GM12872 (cell line): ENCODE measurements at regions not wholly inside any gene's neighbourhood (a gene's known extent, or its start where the extent isn't known, plus 50 kb on each side); places are given as distances from the start of the nearest gene placed in this dataset.

Experiments
- TF ChIP-seq, protein P1 (sequence below): IDR thresholded peaks from 3 replicates; pipeline ENCODE4 v1.5.1; 2011; ENCODE audit warnings: low read depth, mild to moderate bottlenecking, low read length, moderate library complexity; ENCODE audit not compliant: insufficient read depth

DNA sequence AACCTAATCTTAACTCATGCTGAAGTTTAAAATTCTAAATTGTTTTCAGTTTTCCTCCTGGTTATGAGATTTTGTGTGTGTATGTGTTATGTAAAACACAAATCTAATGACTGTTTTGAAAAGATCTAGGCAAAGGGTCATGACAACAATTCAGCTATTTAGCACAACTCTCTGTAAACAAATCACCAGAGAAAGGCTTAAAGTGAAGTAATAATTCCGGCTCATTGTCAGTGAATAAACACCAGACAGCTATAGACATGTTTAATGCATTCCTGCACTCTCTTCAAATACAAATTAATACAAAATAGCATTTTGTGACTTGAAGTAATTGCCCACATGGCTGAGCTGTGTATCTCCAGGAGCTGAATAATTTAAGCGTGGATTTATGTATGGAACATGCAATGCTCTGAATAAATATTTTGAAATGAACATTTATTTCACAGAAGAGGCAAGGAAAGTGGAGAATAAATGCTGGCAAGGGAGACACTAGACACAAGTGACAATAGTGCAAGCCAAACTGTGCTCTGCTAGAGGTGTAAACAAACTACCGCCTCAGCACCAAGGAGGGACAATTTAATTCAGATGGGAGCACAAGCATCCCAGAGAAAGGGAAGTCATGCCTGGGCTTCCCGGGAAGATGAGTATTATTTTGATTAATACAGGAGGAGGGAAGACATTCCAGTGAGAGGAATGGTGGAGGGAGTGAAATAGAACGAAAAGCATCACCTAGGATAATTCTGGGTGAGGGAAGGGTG lies 133.6 kb upstream of the XPO1 start:
- TF ChIP-seq, protein P1, sequence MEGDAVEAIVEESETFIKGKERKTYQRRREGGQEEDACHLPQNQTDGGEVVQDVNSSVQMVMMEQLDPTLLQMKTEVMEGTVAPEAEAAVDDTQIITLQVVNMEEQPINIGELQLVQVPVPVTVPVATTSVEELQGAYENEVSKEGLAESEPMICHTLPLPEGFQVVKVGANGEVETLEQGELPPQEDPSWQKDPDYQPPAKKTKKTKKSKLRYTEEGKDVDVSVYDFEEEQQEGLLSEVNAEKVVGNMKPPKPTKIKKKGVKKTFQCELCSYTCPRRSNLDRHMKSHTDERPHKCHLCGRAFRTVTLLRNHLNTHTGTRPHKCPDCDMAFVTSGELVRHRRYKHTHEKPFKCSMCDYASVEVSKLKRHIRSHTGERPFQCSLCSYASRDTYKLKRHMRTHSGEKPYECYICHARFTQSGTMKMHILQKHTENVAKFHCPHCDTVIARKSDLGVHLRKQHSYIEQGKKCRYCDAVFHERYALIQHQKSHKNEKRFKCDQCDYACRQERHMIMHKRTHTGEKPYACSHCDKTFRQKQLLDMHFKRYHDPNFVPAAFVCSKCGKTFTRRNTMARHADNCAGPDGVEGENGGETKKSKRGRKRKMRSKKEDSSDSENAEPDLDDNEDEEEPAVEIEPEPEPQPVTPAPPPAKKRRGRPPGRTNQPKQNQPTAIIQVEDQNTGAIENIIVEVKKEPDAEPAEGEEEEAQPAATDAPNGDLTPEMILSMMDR: no peak

DNA sequence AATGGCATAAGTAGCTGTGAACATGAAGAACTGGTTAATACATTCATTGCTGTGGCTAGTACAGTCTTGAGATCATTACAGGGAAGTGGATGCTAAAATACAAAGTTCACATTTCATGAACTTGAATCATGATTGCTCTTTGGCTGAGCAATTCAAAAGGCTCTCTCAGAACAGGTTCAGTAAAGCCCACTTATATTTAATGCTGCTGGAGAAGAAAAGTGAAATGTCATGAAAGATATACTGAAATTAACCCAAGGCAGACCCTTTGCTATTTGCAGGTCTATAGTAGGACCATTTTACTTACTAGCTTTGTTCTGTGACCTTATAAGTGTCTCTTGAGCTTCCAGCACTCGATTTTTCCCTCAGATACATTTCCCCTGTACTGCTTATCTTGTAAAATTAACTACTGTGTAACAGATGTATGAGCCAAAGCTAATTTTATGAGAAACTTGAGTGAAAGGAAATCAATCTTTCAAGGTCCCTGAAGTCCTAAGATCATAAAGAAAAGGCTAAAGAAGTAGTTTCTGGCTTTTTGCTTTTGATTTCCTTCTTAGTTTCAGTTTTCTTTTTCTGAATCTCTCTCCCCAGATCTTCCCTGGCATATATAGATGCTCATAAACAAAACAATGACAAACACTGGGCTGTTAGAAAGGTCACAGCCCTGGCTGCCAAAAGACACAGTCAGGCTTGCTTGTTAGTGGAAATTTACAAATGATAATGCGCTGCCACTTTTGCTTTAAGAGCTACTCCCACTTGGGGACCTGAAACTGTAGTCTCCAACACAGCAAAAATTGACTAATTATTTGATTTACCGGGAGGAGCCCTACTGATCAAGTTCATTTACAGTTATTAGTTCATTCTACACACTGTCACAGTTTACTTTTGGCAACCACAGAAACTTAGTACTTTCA lies 132.7 kb upstream of the XPO1 start:
- TF ChIP-seq, protein P1: no peak

DNA sequence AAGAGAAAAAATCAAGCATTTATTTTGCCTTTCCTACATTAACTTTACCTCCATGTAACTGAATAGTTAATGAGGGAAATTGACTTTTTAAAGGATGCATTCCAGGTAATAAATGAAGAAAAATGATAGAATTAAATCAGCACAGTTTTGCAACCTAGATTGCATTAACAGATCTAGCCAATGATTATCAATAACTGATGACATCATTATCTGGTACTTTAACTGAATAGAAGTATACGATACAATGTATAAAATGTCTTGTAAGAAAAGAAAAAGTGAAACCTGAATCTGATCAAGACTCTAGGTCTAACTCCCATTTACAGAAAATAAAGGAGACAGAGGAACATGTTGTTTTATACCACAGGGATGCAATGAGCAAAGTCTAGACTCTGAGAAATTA lies 126.0 kb upstream of the XPO1 start:
- TF ChIP-seq, protein P1: no peak

DNA sequence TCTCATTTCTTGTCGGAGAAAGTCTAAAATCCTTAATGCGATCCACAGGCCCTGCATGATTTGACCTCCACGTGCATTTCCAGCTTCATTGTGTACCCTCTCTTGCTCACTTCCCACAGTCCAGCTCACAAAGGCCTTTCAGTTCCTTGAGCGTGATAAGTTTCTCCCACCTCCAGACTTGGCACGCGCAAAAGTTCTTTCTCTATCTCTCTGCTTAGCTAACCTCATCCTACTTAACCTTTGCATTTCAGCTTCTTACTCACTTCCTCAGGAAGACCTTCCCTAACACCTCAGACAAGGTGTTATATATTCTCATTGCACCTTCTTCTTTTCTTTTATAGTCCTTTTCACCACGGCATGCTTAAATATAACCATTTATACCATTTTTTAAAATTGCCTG lies 124.8 kb upstream of the XPO1 start:
- TF ChIP-seq, protein P1: no peak

DNA sequence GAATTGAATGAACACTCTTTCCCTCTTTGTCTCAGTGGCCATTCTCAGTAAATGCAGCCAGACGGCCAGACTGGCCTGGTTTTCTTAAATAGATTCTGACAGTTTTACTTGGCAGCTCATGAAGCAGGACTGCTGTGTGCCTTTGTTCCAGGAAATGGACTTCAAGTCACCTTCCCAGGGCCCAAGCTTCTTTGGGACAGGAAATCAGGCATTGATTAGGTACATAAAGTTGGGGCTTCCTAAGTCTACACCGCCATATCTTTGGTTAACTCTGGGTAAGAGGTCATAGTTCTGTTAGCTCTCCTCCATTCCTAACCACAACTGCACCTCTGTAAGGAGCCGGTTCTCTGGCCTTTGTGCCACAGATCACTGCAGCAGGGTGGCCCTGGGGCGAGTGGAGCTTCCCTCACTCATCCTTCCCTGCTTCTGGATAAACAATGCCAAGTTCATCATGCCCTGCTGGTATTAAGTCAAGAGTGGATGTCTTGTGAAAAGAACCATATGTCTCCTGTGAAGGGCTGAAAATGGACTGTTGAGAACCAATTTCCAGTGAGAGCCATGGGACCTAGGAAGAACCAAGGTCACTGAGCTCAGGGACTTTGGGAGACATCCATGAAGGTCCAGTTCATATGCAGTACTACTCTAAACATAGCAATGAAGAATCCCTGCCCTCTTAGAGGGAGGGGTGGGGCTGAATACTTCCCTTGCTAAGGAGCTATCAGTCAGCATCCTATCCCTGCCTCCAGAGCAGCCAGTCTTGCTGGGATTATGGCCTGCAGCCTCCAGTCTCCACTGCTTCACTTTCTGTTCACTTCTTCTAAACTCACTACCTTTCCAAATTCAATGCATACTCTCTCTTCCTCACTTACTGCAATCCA lies 122.6 kb upstream of the XPO1 start:
- TF ChIP-seq, protein P1: no peak

DNA sequence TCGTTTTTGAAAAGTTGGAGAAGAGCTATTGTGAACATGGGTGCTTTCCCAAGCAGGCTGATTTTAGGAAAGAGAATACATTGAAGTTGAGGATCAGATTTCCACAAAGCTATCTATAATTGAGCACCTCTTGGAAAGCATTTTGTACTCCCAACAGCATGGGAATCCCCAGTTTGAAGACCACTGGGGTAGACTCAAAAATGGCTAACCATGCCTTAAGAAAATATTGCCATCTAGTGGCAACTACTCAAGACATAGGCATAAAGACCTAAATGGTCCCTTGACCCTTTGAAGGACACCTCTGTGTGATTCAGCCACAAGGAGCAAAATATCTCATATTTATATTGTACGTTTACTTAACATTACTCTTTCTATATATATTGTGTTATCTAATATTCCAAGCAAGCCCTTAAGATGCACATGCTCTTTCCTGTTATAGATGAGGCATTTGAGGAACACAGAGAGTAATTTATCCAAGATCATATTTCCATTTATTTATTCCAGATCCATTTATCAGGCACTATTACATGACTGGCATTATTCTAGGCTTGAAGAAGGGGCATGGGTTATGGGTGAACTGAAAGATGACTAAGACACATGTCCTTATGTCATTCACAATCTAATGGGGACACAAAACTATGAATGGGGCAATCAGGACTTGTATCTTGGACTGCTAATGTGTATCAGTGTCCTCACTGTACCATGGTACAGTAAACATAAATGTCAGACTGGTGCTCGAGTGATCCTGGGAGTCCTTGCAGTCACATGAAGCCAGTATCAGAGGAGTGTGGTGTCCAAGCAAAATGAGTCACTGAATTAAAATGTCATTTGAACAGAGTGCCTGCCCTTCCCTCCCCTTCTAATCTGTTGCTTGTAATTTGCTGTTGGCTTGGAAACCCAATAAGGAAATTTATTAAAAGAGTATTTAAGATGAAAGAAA lies 121.0 kb upstream of the XPO1 start:
- TF ChIP-seq, protein P1: peak; percentile 62
